GM12878 (cell line): ENCODE measurements at regions not wholly inside any gene's neighbourhood (a gene's known extent, or its start where the extent isn't known, plus 50 kb on each side); places are given as distances from the start of the nearest gene placed in this dataset.

Experiments
- ATAC-seq: fragments of 200-7000 bp; cut with Tn5 transposase; 3 replicates; pipeline ENCODE4 v1.9.1; 2020; ENCODE audit warnings: mild to moderate bottlenecking, moderate library complexity
- BruUV-seq: library from RNA; stranded (reverse); fragments of 400-500 nt; replicated peaks from 2 replicates; lab custom pipeline; 2021; lab: Mats Ljungman, UMichigan
- CTCF ChIA-PET: fragments of 300-600 bp; sonication (Branson Sonifier 250); formaldehyde crosslinking; extraction: SDS; loops from one replicate; lab custom pipeline; 2021; ENCODE audit warnings: inconsistent platforms; lab: Yijun Ruan, JAX
- POLR2A ChIA-PET: fragments of 350-600 bp; formaldehyde crosslinking; extraction: SDS; loops from one replicate; lab custom pipeline; 2021; ENCODE audit warnings: inconsistent platforms; lab: Charles Lee
- RAD21 ChIA-PET: fragments of 300-600 bp; sonication (Branson Sonifier 250); formaldehyde crosslinking; loops from one replicate; lab custom pipeline; 2023; ENCODE audit warnings: antibody characterized with exemption; ENCODE audit not compliant: unreplicated experiment; lab: Charles Lee
- SMC1A ChIA-PET: fragments of 300-600 bp; sonication (Branson Sonifier 250); formaldehyde crosslinking; loops from one replicate; lab custom pipeline; 2023; ENCODE audit not compliant: unreplicated experiment, uncharacterized antibody; lab: Charles Lee
- DNase-seq: peaks from one replicate; pipeline ENCODE4 v3.0.0-alpha.2; 2011; ENCODE audit warnings: low read depth, low spot score
- FAIRE-seq: peaks from 3 replicates; lab custom pipeline; 2011; peaks lifted over from hg19 to GRCh38; lab: Jason Lieb, UNC
- H2AFZ ChIP-seq: 2 replicates; pipeline ENCODE4 v1.6.0; 2011; ENCODE audit warnings: low read depth, low read length, control low read depth; ENCODE audit not compliant: control insufficient read depth
- H3K27ac ChIP-seq: 2 replicates; pipeline ENCODE4 v1.5.1; 2011; ENCODE audit warnings: control low read depth; ENCODE audit not compliant: control insufficient read depth, insufficient read depth
- H3K27me3 ChIP-seq, 2 experiments: replicated peaks in 1 of 2; 2 replicates each; pipeline versions ENCODE4 v1.6.0 to v1.6.1; 2011; ENCODE audit warnings: low read length in 1 of 2; ENCODE audit not compliant: control insufficient read depth in 2 of 2, insufficient read depth in 2 of 2
- H3K36me3 ChIP-seq, 2 experiments: 2 replicates each; pipeline ENCODE4 v1.5.1; 2011; ENCODE audit warnings: low read length in 1 of 2; ENCODE audit not compliant: control insufficient read depth in 2 of 2, insufficient read depth in 2 of 2
- H3K4me1 ChIP-seq: 2 replicates; pipeline ENCODE4 v1.6.1; 2011; ENCODE audit warnings: mild to moderate bottlenecking, low read length, moderate library complexity, mixed read lengths; ENCODE audit not compliant: control insufficient read depth, insufficient read depth
- H3K4me2 ChIP-seq: 2 replicates; pipeline ENCODE4 v1.6.0; 2011; ENCODE audit warnings: control low read depth; ENCODE audit not compliant: control insufficient read depth, insufficient read depth
- H3K4me3 ChIP-seq: fragments of 200-600 bp; sonication (generic); 2 replicates; pipeline ENCODE4 v1.5.1; 2016
- H3K79me2 ChIP-seq: 2 replicates; pipeline ENCODE4 v1.6.0; 2011; ENCODE audit warnings: low read length; ENCODE audit not compliant: control insufficient read depth, insufficient read depth
- H3K9ac ChIP-seq: 2 replicates; pipeline ENCODE4 v1.8.0; 2011; ENCODE audit warnings: low read length, control low read depth, mixed read lengths; ENCODE audit not compliant: control insufficient read depth, insufficient read depth
- H3K9me3 ChIP-seq: replicated peaks from 3 replicates; pipeline ENCODE4 v1.5.1; 2011; ENCODE audit warnings: mild to moderate bottlenecking, low read length; ENCODE audit not compliant: control insufficient read depth, insufficient read depth
- H4K20me1 ChIP-seq: 2 replicates; pipeline ENCODE4 v1.6.0; 2011; ENCODE audit not compliant: control insufficient read depth, insufficient read depth
- CBFB ChIP-seq: IDR thresholded peaks from 2 replicates; pipeline ENCODE4 v1.6.1; 2016; ENCODE audit warnings: antibody characterized with exemption, low read depth
- FOS ChIP-seq: IDR thresholded peaks from 3 replicates; pipeline ENCODE4 v1.6.1; 2011; ENCODE audit warnings: borderline replicate concordance; ENCODE audit not compliant: insufficient read length; ENCODE audit errors: extremely low read depth
- HCFC1 ChIP-seq: fragments of 150-350 bp; IDR thresholded peaks from 2 replicates; pipeline ENCODE4 v1.6.1; 2014; ENCODE audit warnings: low read length
- JUND ChIP-seq: IDR thresholded peaks from 2 replicates; pipeline ENCODE4 v1.6.1; 2012; ENCODE audit warnings: low read depth, mild to moderate bottlenecking, low read length, improper control_type of control experiment, moderate library complexity
- PRDM15 ChIP-seq: fragments of 450-650 bp; formaldehyde crosslinking; IDR thresholded peaks from 2 replicates; pipeline ENCODE4 v1.4.0; 2020; ENCODE audit warnings: mild to moderate bottlenecking, moderate library complexity
- SIX5 ChIP-seq: IDR thresholded peaks from 2 replicates; pipeline ENCODE4 v1.6.1; 2011; ENCODE audit warnings: mild to moderate bottlenecking, low read depth, low read length, moderate library complexity; ENCODE audit not compliant: severe bottlenecking
- STAT1 ChIP-seq: fragments of 450-650 bp; conservative IDR thresholded peaks from 2 replicates; pipeline ENCODE4 v1.6.1; 2014; ENCODE audit warnings: antibody characterized with exemption, mild to moderate bottlenecking
- YY1 ChIP-seq: IDR thresholded peaks from 2 replicates; pipeline ENCODE4 v1.6.1; 2011; ENCODE audit warnings: low read depth, mild to moderate bottlenecking, low read length
- ZNF592 ChIP-seq: fragments of 450-650 bp; IDR thresholded peaks from 2 replicates; pipeline ENCODE4 v1.6.1; 2017; ENCODE audit warnings: mild to moderate bottlenecking, moderate library complexity
- WGBS: methylation state at CpG from one replicate; pipeline ENCODE4 v1.1.6; 2016; ENCODE audit warnings: low lambda C conversion rate; ENCODE audit not compliant: insufficient replicate concordance, insufficient coverage; ENCODE audit errors: missing lambda C conversion rate; 5-methylcytosine and 5-hydroxymethylcytosine counted together
- in situ Hi-C: fragments of 300-500 bp; cut with MboI; formaldehyde crosslinking; loops from 9 replicates; pipeline ENCODE4 v1.14.3; 2018; ENCODE audit warnings: mixed read lengths
- intact Hi-C: fragments of 100-400 bp; cut with micrococcal nuclease; formaldehyde crosslinking; loops from one replicate; pipeline ENCODE4 v1.14.2; 2022; ENCODE audit not compliant: unreplicated experiment

GRCh38 chr2:150109912-150110311 lies 377.6 kb downstream of the RND3 start:
- BruUV-seq: no TSS peak
- no peak for DNase-seq
- Histone ChIP-seq H3K4me2 (no peak overlapping the region), H4K20me1 (no peaks in the 10 kb centered on the region), H3K79me2 (no peaks in the 10 kb centered on the region), H3K9me3 (no peaks in the 10 kb centered on the region), H2AFZ (no peak overlapping the region), H3K4me3 (no peak overlapping the region), H3K4me1 (no peaks in the 10 kb centered on the region), H3K36me3 (no peaks in the 10 kb centered on the region), H3K27ac (no peak overlapping the region), H3K9ac (no peak overlapping the region), H3K27me3 (no peaks in the 10 kb centered on the region)
- ChIA-PET CTCF (no interaction called here), POLR2A (no interaction called here), RAD21 (no interaction called here), SMC1A (no interaction called here)
- intact Hi-C loops: no loop called here
- TF ChIP-seq SIX5 (no peak), ZNF592 (no peak), HCFC1 (no peak), CBFB (no peak), FOS (no peak), JUND (no peak), STAT1 (no peak), YY1 (no peak), PRDM15 (CRISPR knock-in tag) (no peak)
- WGBS: 0% methylated on average over 4 of the region's 4 CpGs
- no peak for FAIRE-seq
- no peak for ATAC-seq
- in situ Hi-C loops: no loop called here
